ENCODE measurements at regions not wholly inside any gene's neighbourhood (a gene's known extent, or its start where the extent isn't known, plus 50 kb on each side); places are given as distances from the start of the nearest gene placed in this dataset.

GRCh38 chr18:14930576-14930975 lies 182.6 kb downstream of the ANKRD30B start:
- TF ChIP-seq MAX (IDR thresholded peaks at IDR 0.05; ENCODE audit: low read depth, low read length) (no peak), POLR2A (IDR thresholded peaks at IDR 0.05; ENCODE audit: extremely low read depth, insufficient read length) (no peak), CTCF (IDR thresholded peaks at IDR 0.05; ENCODE audit: low read depth, low read length) (no peak), MYC (IDR thresholded peaks at IDR 0.05; ENCODE audit: low read depth, low read length) (no peak)

Measured in NB4 (cell line).